ENCODE measurements at regions not wholly inside any gene's neighbourhood (a gene's known extent, or its start where the extent isn't known, plus 50 kb on each side); places are given as distances from the start of the nearest gene placed in this dataset.

DNA sequence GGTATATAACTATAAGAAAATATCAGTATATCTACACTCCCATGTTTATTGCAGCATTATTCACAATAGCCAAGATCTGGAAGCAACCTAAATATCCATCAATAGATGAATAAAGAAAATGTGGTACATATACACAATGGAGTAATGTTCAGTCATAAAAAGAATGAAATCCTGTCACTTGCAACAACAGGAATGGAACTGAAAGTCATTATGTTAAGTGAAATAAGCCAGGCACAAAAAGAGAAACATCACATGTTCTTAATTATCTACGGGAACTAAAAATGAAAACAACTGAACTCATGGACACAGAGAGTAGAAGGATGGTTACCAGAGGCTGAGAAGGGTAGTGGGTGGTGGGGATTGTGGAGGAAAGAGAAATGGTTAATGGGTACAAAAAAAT lies 665.2 kb downstream of the TBC1D4 start:
- H3K9ac ChIP-seq (ENCODE audit: insufficient read depth, low read depth, low read length) = no peak overlapping the region
- H3K27me3 ChIP-seq (ENCODE audit: control insufficient read depth in 1 of 2, insufficient read depth in 2 of 2, low read length in 2 of 2) = no peaks in the 10 kb centered on the region; a peak in 1 of 5 replicates
- H3K4me1 ChIP-seq (ENCODE audit: insufficient read depth, low read length) = no peaks in the 10 kb centered on the region
- TF ChIP-seq, protein P1, sequence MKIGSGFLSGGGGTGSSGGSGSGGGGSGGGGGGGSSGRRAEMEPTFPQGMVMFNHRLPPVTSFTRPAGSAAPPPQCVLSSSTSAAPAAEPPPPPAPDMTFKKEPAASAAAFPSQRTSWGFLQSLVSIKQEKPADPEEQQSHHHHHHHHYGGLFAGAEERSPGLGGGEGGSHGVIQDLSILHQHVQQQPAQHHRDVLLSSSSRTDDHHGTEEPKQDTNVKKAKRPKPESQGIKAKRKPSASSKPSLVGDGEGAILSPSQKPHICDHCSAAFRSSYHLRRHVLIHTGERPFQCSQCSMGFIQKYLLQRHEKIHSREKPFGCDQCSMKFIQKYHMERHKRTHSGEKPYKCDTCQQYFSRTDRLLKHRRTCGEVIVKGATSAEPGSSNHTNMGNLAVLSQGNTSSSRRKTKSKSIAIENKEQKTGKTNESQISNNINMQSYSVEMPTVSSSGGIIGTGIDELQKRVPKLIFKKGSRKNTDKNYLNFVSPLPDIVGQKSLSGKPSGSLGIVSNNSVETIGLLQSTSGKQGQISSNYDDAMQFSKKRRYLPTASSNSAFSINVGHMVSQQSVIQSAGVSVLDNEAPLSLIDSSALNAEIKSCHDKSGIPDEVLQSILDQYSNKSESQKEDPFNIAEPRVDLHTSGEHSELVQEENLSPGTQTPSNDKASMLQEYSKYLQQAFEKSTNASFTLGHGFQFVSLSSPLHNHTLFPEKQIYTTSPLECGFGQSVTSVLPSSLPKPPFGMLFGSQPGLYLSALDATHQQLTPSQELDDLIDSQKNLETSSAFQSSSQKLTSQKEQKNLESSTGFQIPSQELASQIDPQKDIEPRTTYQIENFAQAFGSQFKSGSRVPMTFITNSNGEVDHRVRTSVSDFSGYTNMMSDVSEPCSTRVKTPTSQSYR (CRISPR knock-in tag; IDR thresholded peaks at IDR 0.05; ENCODE audit: borderline replicate concordance) = no peak
- TF ChIP-seq TAF15 (IDR thresholded peaks at IDR 0.05; ENCODE audit: low read depth, low read length, poor library complexity, severe bottlenecking) (no peak), ZNF225 (CRISPR knock-in tag; IDR thresholded peaks at IDR 0.05) (no peak), PTBP1 (IDR thresholded peaks at IDR 0.05; ENCODE audit: low read depth, low read length, poor library complexity, severe bottlenecking) (no peak), CEBPB (IDR thresholded peaks at IDR 0.05; ENCODE audit: borderline replicate concordance, low read depth, low read length) (no peak), NFKBIZ (CRISPR knock-in tag; IDR thresholded peaks at IDR 0.05) (no peak), MZF1 (CRISPR knock-in tag; IDR thresholded peaks at IDR 0.05; ENCODE audit: borderline replicate concordance) (no peak), SUZ12 (IDR thresholded peaks at IDR 0.05; ENCODE audit: low read depth, low read length) (no peak), ZNF282 (IDR thresholded peaks at IDR 0.05; ENCODE audit: partially characterized antibody) (no peak), ZFP36L2 (CRISPR knock-in tag; IDR thresholded peaks at IDR 0.05) (no peak), CREM (IDR thresholded peaks at IDR 0.05) (no peak), CREM (CRISPR knock-in tag; IDR thresholded peaks at IDR 0.05) (no peak), SMARCC2 (IDR thresholded peaks at IDR 0.05) (no peak), SSRP1 (CRISPR knock-in tag; IDR thresholded peaks at IDR 0.05) (no peak)
- TF ChIP-seq, protein P2, sequence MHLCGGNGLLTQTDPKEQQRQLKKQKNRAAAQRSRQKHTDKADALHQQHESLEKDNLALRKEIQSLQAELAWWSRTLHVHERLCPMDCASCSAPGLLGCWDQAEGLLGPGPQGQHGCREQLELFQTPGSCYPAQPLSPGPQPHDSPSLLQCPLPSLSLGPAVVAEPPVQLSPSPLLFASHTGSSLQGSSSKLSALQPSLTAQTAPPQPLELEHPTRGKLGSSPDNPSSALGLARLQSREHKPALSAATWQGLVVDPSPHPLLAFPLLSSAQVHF (CRISPR knock-in tag; IDR thresholded peaks at IDR 0.05) = no peak
- CTCF ChIA-PET (ENCODE audit: low intra/inter-chr PET ratio, low total read pairs) = no interaction called here
- intact Hi-C loops (cut with micrococcal nuclease; ENCODE audit: unreplicated experiment) = no loop called here
- DNase-seq (ENCODE audit: low spot score) (no peak), FAIRE-seq (no peak), ATAC-seq (no peak)
- no peaks in the 10 kb centered on the region for H3K9me3 ChIP-seq (ENCODE audit: low read length)
- H3K4me2 ChIP-seq (ENCODE audit: low read depth, low read length) = no peak overlapping the region
- POLR2A ChIA-PET = no interaction called here
- H3K79me2 ChIP-seq (ENCODE audit: insufficient read depth, low read length) = no peaks in the 10 kb centered on the region
- H3K27ac ChIP-seq (ENCODE audit: extremely low read length, insufficient read depth, low read length) = no peak overlapping the region
- in situ Hi-C loops (cut with HindIII; ENCODE audit: extremely low pct_ligation_motif_present, low pct_unique_long_range_greater_than_20kb) = no loop called here
- WGBS (ENCODE audit: low lambda C conversion rate) = 0% methylated on average over 1 of the region's 1 CpG
- BruUV-seq (replicated peaks) = no TSS peak
- no peaks in the 10 kb centered on the region for H3K36me3 ChIP-seq (replicated peaks in 1 of 2; ENCODE audit: control insufficient read depth in 1 of 2, insufficient read depth in 2 of 2, low read length in 2 of 2)
- no peak overlapping the region for H2AFZ ChIP-seq (ENCODE audit: low read length)
- no peaks in the 10 kb centered on the region for H4K20me1 ChIP-seq (ENCODE audit: insufficient read depth, low read length)
- no peak overlapping the region for H3K4me3 ChIP-seq (replicated peaks in 1 of 3; ENCODE audit: insufficient read depth in 1 of 3, low read depth in 2 of 3, low read length in 3 of 3)
